Endothelial cell (in vitro differentiated cells): ENCODE measurements at regions not wholly inside any gene's neighbourhood (a gene's known extent, or its start where the extent isn't known, plus 50 kb on each side); places are given as distances from the start of the nearest gene placed in this dataset.

ENCODE experiments used
- DNase-seq: peaks from one replicate; pipeline ENCODE4 v3.0.0; 2021; ENCODE audit warnings: low spot score
- H3K27ac Mint-ChIP-seq: one replicate; pipeline ENCODE4 v1.8.0; 2021; ENCODE audit warnings: mixed read lengths, inconsistent platforms; ENCODE audit not compliant: unreplicated experiment
- H3K27me3 Mint-ChIP-seq: one replicate; pipeline ENCODE4 v1.8.0; 2021; ENCODE audit warnings: mild to moderate bottlenecking, moderate library complexity, mixed read lengths, inconsistent platforms; ENCODE audit not compliant: unreplicated experiment
- H3K36me3 Mint-ChIP-seq: one replicate; pipeline ENCODE4 v1.8.0; 2021; ENCODE audit warnings: mild to moderate bottlenecking, low read depth, mixed read lengths, inconsistent platforms; ENCODE audit not compliant: unreplicated experiment
- H3K4me1 Mint-ChIP-seq: one replicate; pipeline ENCODE4 v1.8.0; 2021; ENCODE audit warnings: mild to moderate bottlenecking, mixed read lengths, inconsistent platforms; ENCODE audit not compliant: unreplicated experiment
- H3K4me3 Mint-ChIP-seq: one replicate; pipeline ENCODE4 v1.8.0; 2021; ENCODE audit warnings: mild to moderate bottlenecking, mixed read lengths, inconsistent platforms; ENCODE audit not compliant: unreplicated experiment
- H3K9me3 Mint-ChIP-seq: one replicate; pipeline ENCODE4 v1.8.0; 2021; ENCODE audit warnings: mixed read lengths, inconsistent platforms; ENCODE audit not compliant: unreplicated experiment
- CTCF ChIP-seq: fragments of 200-600 bp; sonication (generic); IDR thresholded peaks from one replicate; pipeline ENCODE4 v1.5.0; 2021; ENCODE audit warnings: antibody characterized with exemption; ENCODE audit not compliant: unreplicated experiment

DNA sequence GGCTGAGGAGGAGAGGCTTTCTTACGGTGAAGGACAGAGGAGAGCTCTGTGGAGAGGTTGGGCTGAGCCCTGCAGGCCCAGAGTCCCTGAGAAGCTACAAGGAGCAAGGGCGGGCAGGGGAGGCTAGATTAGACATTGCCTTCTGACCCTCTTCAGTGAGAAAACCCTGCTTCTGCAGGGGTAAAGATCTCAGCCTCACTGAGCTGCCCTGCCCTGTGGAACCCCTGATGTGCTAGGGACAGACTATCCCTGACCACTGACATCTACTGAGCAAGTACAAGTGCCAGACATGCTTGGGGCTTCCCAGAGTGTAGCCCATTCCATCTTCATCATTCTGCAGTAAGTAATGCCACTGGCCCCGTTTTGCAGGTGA, 111.5 kb downstream of the CYP26B1 start:
- no peak overlapping the region for H3K4me3 Mint-ChIP-seq
- peaks cover 5% of the 10 kb centered on the region for H3K27me3 Mint-ChIP-seq
- no peak for TF ChIP-seq CTCF
- no peak overlapping the region for H3K27ac Mint-ChIP-seq
- DNase-seq = no peak
- H3K4me1 Mint-ChIP-seq = peaks cover 6% of the 10 kb centered on the region
- H3K9me3 Mint-ChIP-seq = no peaks in the 10 kb centered on the region
- no peaks in the 10 kb centered on the region for H3K36me3 Mint-ChIP-seq

- TF ChIP-seq CTCF = no peak
- Mint-ChIP-seq H3K9me3 (no peaks in the 10 kb centered on the region), H3K27me3 (peaks cover 5% of the 10 kb centered on the region), H3K27ac (no peak overlapping the region), H3K36me3 (no peaks in the 10 kb centered on the region), H3K4me1 (peaks cover 6% of the 10 kb centered on the region), H3K4me3 (no peak overlapping the region)
- DNase-seq = no peak
Observed at GRCh38 chr2:72035518-72036172, 112.0 kb downstream of the CYP26B1 start.

GRCh38 chr2:72034353-72035095, 113.1 kb downstream of the CYP26B1 start:
- TF ChIP-seq CTCF = no peak
- Mint-ChIP-seq H3K4me3 (no peak overlapping the region), H3K27me3 (peaks cover 3% of the 10 kb centered on the region), H3K36me3 (no peaks in the 10 kb centered on the region), H3K27ac (no peak overlapping the region), H3K9me3 (no peaks in the 10 kb centered on the region), H3K4me1 (peaks cover 6% of the 10 kb centered on the region)
- no peak for DNase-seq

GRCh38 chr2:72033636-72034035, 114.0 kb downstream of the CYP26B1 start:
- Mint-ChIP-seq H3K4me3 (no peak overlapping the region), H3K9me3 (no peaks in the 10 kb centered on the region), H3K4me1 (peaks cover 6% of the 10 kb centered on the region), H3K27me3 (peaks cover 3% of the 10 kb centered on the region), H3K27ac (no peak overlapping the region), H3K36me3 (no peaks in the 10 kb centered on the region)
- DNase-seq = no peak
- no peak for TF ChIP-seq CTCF

DNA sequence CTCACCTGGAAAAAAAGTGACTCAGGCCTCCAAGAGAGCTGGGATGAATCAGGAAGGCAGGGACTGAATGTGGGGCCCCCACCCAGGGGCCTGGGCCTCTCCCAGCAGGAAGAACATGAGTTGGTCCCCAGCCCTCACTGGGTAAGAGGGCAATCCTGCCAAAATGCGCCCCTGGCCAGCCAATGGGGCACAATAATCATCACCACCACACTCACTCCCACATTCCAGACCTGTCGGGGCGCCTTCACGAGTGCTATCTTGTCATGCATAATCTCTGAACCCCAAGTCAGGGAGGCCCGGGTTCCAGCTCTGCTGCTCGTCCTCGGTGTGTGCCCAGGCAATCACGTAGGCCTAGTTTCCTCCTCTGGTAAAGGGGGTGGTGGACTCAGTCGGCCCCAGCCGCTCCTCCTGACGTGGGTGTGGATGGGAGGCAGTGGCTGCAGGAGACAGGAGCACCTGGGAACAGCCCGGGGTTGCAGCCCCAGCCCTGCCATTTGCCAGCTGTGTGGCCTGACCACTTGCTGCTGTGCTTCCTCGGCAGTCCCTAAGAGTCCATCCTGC, 115.1 kb downstream of the CYP26B1 start:
- peaks cover 6% of the 10 kb centered on the region for H3K4me1 Mint-ChIP-seq
- no peaks in the 10 kb centered on the region for H3K36me3 Mint-ChIP-seq
- H3K27me3 Mint-ChIP-seq = peaks cover 4% of the 10 kb centered on the region
- no peak for DNase-seq
- no peak overlapping the region for H3K4me3 Mint-ChIP-seq
- no peaks in the 10 kb centered on the region for H3K9me3 Mint-ChIP-seq
- H3K27ac Mint-ChIP-seq = no peak overlapping the region
- no peak for TF ChIP-seq CTCF
